GM12878 (cell line): ENCODE measurements at regions not wholly inside any gene's neighbourhood (a gene's known extent, or its start where the extent isn't known, plus 50 kb on each side); places are given as distances from the start of the nearest gene placed in this dataset.

Source experiments
- SMC3 ChIP-seq: IDR thresholded peaks from 2 replicates; pipeline ENCODE4 v1.6.1; 2011; ENCODE audit warnings: low read length, improper control_type of control experiment, borderline replicate concordance
- SP1 ChIP-seq: IDR thresholded peaks from one replicate; pipeline ENCODE4 v1.6.1; 2011; ENCODE audit warnings: low read depth, low read length

DNA sequence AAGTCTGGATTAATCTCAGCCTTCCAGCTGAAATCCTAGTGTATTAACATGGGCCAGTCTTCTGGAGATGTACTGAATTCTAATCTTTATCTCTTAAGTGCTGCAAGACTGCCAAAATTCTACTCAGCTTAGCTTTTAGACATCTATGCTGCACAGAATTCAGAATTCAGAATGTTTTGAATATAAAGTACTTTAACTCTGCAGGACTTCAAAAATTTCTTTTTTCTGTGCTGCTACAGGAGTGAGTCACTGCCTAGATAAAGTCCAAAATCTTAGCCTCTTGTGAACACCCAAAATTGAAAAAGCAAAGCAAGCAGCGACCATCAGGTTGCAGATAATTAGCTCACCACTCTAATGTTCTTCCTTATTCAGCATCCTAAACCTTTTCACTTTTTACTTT is 1092.6 kb upstream of the PCDH10 start:
- TF ChIP-seq SMC3 (no peak), SP1 (no peak)
